Naive B cell (primary cell): ENCODE measurements at regions not wholly inside any gene's neighbourhood (a gene's known extent, or its start where the extent isn't known, plus 50 kb on each side); places are given as distances from the start of the nearest gene placed in this dataset.
"Not testable (repeated sequence)": the region's sequence is repeated elsewhere in the genome, so short reads cannot be mapped to it uniquely, and the experiment has no call there.

ENCODE experiments used
- ATAC-seq, 2 donors: fragments of 150-1000 bp; cut with Tn5 transposase; 2 replicates each; pipeline ENCODE4 v1.10.0; 2021; ENCODE audit warnings: low read depth in 2 of 2, mild to moderate bottlenecking in 2 of 2, moderate library complexity in 2 of 2
- DNase-seq: peaks from one replicate; pipeline ENCODE4 v3.0.0; 2022
- H3K27ac Mint-ChIP-seq, 6 donors: one replicate each; pipeline ENCODE4 v1.8.0; 2020 to 2022; ENCODE audit warnings: mild to moderate bottlenecking in 6 of 6, mixed read lengths in 6 of 6, moderate library complexity in 5 of 6, inconsistent platforms in 2 of 6
- H3K27me3 Mint-ChIP-seq, 3 donors: one replicate each; pipeline ENCODE4 v1.8.0; 2021 to 2022; ENCODE audit warnings: mixed read lengths in 3 of 3, mild to moderate bottlenecking in 1 of 3
- H3K36me3 Mint-ChIP-seq, 2 donors: one replicate each; pipeline ENCODE4 v1.8.0; 2020 to 2022; ENCODE audit warnings: mixed read lengths in 2 of 2, inconsistent platforms in 1 of 2, mild to moderate bottlenecking in 1 of 2
- H3K4me1 Mint-ChIP-seq, 3 donors: one replicate each; pipeline ENCODE4 v1.8.0; 2020 to 2022; ENCODE audit warnings: mixed read lengths in 3 of 3, inconsistent platforms in 1 of 3, mild to moderate bottlenecking in 1 of 3, moderate library complexity in 1 of 3
- H3K4me3 Mint-ChIP-seq, 8 donors: one replicate each; pipeline ENCODE4 v1.8.0; 2020 to 2022; ENCODE audit warnings: mild to moderate bottlenecking in 8 of 8, mixed read lengths in 8 of 8, moderate library complexity in 8 of 8, inconsistent platforms in 2 of 8
- H3K9me3 Mint-ChIP-seq, 7 donors: one replicate each; pipeline ENCODE4 v1.8.0; 2020 to 2022; ENCODE audit warnings: mixed read lengths in 7 of 7, mild to moderate bottlenecking in 5 of 7, inconsistent platforms in 2 of 7, moderate library complexity in 1 of 7

- no peaks in the 10 kb centered on the region for H3K4me1 Mint-ChIP-seq
- no peaks in the 10 kb centered on the region for H3K27me3 Mint-ChIP-seq
- no peak for ATAC-seq
- DNase-seq = no peak
- no peak overlapping the region for H3K27ac Mint-ChIP-seq
- peaks cover 0 to 11% (median 4%) of the 10 kb centered on the region in 7 donors for H3K9me3 Mint-ChIP-seq
- H3K36me3 Mint-ChIP-seq = no peaks in the 10 kb centered on the region
- no peak overlapping the region for H3K4me3 Mint-ChIP-seq
Measured at GRCh38 chr16:60674241-60674640, 1362.0 kb downstream of the CDH8 start.

GRCh38 chr16:60655514-60656153 lies 1380.6 kb downstream of the CDH8 start:
- Mint-ChIP-seq H3K27me3 (no peaks in the 10 kb centered on the region), H3K27ac (no peak overlapping the region), H3K9me3 (peaks cover 0 to 5% (median 2%) of the 10 kb centered on the region in 7 donors), H3K36me3 (no peaks in the 10 kb centered on the region), H3K4me3 (no peak overlapping the region), H3K4me1 (no peaks in the 10 kb centered on the region)
- ATAC-seq (no peak), DNase-seq (no peak)

GRCh38 chr16:60651346-60651745 lies 1384.9 kb downstream of the CDH8 start:
- H3K27ac Mint-ChIP-seq = no peak overlapping the region
- no peak for ATAC-seq
- peaks cover 0 to 4% (median 0%) of the 10 kb centered on the region in 7 donors for H3K9me3 Mint-ChIP-seq
- H3K4me1 Mint-ChIP-seq = no peaks in the 10 kb centered on the region
- H3K4me3 Mint-ChIP-seq = no peak overlapping the region
- no peak for DNase-seq
- no peaks in the 10 kb centered on the region for H3K27me3 Mint-ChIP-seq
- no peaks in the 10 kb centered on the region for H3K36me3 Mint-ChIP-seq

- Mint-ChIP-seq H3K9me3 (peaks cover 0 to 8% (median 0%) of the 10 kb centered on the region in 7 donors), H3K27ac (no peak overlapping the region), H3K27me3 (no peaks in the 10 kb centered on the region), H3K4me1 (no peaks in the 10 kb centered on the region), H3K4me3 (no peak overlapping the region), H3K36me3 (no peaks in the 10 kb centered on the region)
- no peak for ATAC-seq
- no peak for DNase-seq
Measured at GRCh38 chr16:60648290-60648689, 1387.9 kb downstream of the CDH8 start.

- DNase-seq, H3K27me3 Mint-ChIP-seq, H3K4me1 Mint-ChIP-seq, H3K36me3 Mint-ChIP-seq, H3K27ac Mint-ChIP-seq, ATAC-seq, H3K4me3 Mint-ChIP-seq: not testable (repeated sequence)
- H3K9me3 Mint-ChIP-seq = peaks cover 0 to 10% (median 2%) of the 10 kb centered on the region in 7 donors
Measured at GRCh38 chr16:60647388-60647787, 1388.8 kb downstream of the CDH8 start.

GRCh38 chr16:60646631-60647030 lies 1389.6 kb downstream of the CDH8 start:
- no peaks in the 10 kb centered on the region for H3K36me3 Mint-ChIP-seq
- peaks cover 0 to 13% (median 3%) of the 10 kb centered on the region in 7 donors for H3K9me3 Mint-ChIP-seq
- DNase-seq = no peak
- no peak overlapping the region for H3K4me3 Mint-ChIP-seq
- H3K27me3 Mint-ChIP-seq = no peaks in the 10 kb centered on the region
- ATAC-seq = no peak
- no peaks in the 10 kb centered on the region for H3K4me1 Mint-ChIP-seq
- no peak overlapping the region for H3K27ac Mint-ChIP-seq

- Mint-ChIP-seq H3K27me3 (no peaks in the 10 kb centered on the region), H3K4me1 (no peaks in the 10 kb centered on the region), H3K4me3 (no peak overlapping the region), H3K9me3 (peaks cover 0 to 13% (median 4%) of the 10 kb centered on the region in 7 donors), H3K27ac (no peak overlapping the region), H3K36me3 (no peaks in the 10 kb centered on the region)
- DNase-seq = no peak
- no peak for ATAC-seq
Measured at GRCh38 chr16:60645541-60645940, 1390.7 kb downstream of the CDH8 start.

- Mint-ChIP-seq H3K9me3 (peaks cover 0 to 13% (median 4%) of the 10 kb centered on the region in 7 donors), H3K36me3 (no peaks in the 10 kb centered on the region), H3K27ac (no peak overlapping the region), H3K27me3 (no peaks in the 10 kb centered on the region), H3K4me1 (no peaks in the 10 kb centered on the region), H3K4me3 (no peak overlapping the region)
- no peak for ATAC-seq
- no peak for DNase-seq
Measured at GRCh38 chr16:60642956-60643355, 1393.3 kb downstream of the CDH8 start.

GRCh38 chr16:60641067-60641665 lies 1395.1 kb downstream of the CDH8 start:
- Mint-ChIP-seq H3K4me3 (no peak overlapping the region), H3K27me3 (no peaks in the 10 kb centered on the region), H3K27ac (no peak overlapping the region), H3K4me1 (no peaks in the 10 kb centered on the region), H3K36me3 (no peaks in the 10 kb centered on the region), H3K9me3 (peaks cover 0 to 13% (median 5%) of the 10 kb centered on the region in 7 donors)
- DNase-seq (no peak), ATAC-seq (no peak)

- DNase-seq (no peak), ATAC-seq (no peak)
- Mint-ChIP-seq H3K4me3 (no peak overlapping the region), H3K4me1 (no peaks in the 10 kb centered on the region), H3K27ac (no peak overlapping the region), H3K36me3 (no peaks in the 10 kb centered on the region), H3K9me3 (peaks cover 0 to 13% (median 7%) of the 10 kb centered on the region in 7 donors), H3K27me3 (no peaks in the 10 kb centered on the region)
Measured at GRCh38 chr16:60640038-60640437, 1396.2 kb downstream of the CDH8 start.

- H3K4me3 Mint-ChIP-seq, H3K27ac Mint-ChIP-seq, ATAC-seq, H3K4me1 Mint-ChIP-seq, DNase-seq, H3K36me3 Mint-ChIP-seq, H3K27me3 Mint-ChIP-seq: not testable (repeated sequence)
- H3K9me3 Mint-ChIP-seq = peaks cover 9 to 17% (median 11%) of the 10 kb centered on the region in 7 donors
Measured at GRCh38 chr16:60636636-60637035, 1399.6 kb downstream of the CDH8 start.

GRCh38 chr16:60636117-60636516 lies 1400.1 kb downstream of the CDH8 start:
- no peak overlapping the region for H3K4me3 Mint-ChIP-seq
- ATAC-seq (no peak), DNase-seq (no peak)
- no peaks in the 10 kb centered on the region for H3K4me1 Mint-ChIP-seq
- no peaks in the 10 kb centered on the region for H3K36me3 Mint-ChIP-seq
- no peaks in the 10 kb centered on the region for H3K27me3 Mint-ChIP-seq
- H3K9me3 Mint-ChIP-seq = peaks cover 9 to 17% (median 10%) of the 10 kb centered on the region in 7 donors
- no peak overlapping the region for H3K27ac Mint-ChIP-seq

- Mint-ChIP-seq H3K4me1 (no peaks in the 10 kb centered on the region), H3K4me3 (no peak overlapping the region), H3K27ac (peak overlapping the region in 1 of 6 donors; percentile 31), H3K9me3 (peaks cover 7 to 13% (median 10%) of the 10 kb centered on the region in 7 donors), H3K36me3 (no peaks in the 10 kb centered on the region), H3K27me3 (no peaks in the 10 kb centered on the region)
- ATAC-seq = no peak
- DNase-seq = no peak
Measured at GRCh38 chr16:60635548-60635947, 1400.7 kb downstream of the CDH8 start.

- H3K9me3 Mint-ChIP-seq = peaks cover 0 to 9% (median 0%) of the 10 kb centered on the region in 7 donors
- DNase-seq (no peak), ATAC-seq (no peak)
- H3K4me3 Mint-ChIP-seq = no peak overlapping the region
- no peaks in the 10 kb centered on the region for H3K27me3 Mint-ChIP-seq
- no peaks in the 10 kb centered on the region for H3K36me3 Mint-ChIP-seq
- H3K4me1 Mint-ChIP-seq = no peaks in the 10 kb centered on the region
- no peak overlapping the region for H3K27ac Mint-ChIP-seq
Measured at GRCh38 chr16:60611844-60612243, 1424.4 kb downstream of the CDH8 start.
